ENCODE measurements at regions not wholly inside any gene's neighbourhood (a gene's known extent, or its start where the extent isn't known, plus 50 kb on each side); places are given as distances from the start of the nearest gene placed in this dataset.

DNA sequence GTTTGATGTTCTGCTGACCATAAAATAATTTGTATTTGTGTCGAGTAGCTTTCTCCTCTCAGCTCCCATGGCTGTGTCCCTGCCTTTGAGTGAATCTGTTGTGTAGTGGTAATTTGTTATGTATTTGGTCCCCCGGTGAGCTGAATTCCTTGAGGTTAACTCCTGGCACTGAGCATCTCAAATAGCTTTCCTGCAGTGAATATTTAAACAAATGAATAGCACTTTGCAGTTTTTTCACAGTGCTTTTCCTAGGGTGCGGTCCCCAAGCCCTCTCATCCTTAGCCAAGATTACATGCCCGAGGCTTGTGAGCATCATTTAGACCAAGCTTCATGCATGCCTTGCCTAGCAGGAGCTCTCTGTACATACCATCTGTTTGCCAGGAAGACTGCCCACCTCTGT is 74.2 kb downstream of the CLDN34 start:
- H3K9me3 Mint-ChIP-seq, result no peaks in the 10 kb centered on the region

DNA sequence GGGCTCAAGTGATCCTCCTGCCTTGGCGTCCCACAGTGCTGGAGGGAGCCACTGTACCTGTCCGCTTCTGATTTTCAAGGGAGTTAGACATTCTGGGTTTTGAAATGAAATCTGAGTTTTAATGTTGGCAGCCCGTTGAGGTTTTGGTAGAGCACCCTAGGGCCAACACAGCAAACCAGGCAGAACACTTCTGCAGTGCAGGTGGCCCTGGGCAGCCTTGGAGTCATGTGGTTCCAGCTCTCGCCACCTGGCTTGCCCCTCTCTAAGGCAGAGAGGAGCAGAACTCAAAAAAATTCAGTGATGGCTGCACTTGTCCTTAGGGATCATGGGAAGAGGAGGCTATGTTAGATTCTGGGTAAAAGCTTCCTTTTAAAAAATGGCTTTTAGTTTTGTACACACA is 74.9 kb downstream of the CLDN34 start:
- ATAC-seq (no peak), DNase-seq (ENCODE audit: low spot score in 2 of 2) (no peak)
- H3K9me3 Mint-ChIP-seq, result no peaks in the 10 kb centered on the region
- H3K4me1 Mint-ChIP-seq, result peaks cover 7% of the 10 kb centered on the region
- H3K4me3 Mint-ChIP-seq, result no peak overlapping the region
- H3K27ac Mint-ChIP-seq, result peak overlapping the region; percentile 50
- H3K36me3 Mint-ChIP-seq, result no peaks in the 10 kb centered on the region

More for the DNA sequence above, 74.2 kb downstream of the CLDN34 start:
- DNase-seq (ENCODE audit: low spot score in 2 of 2) (no peak), ATAC-seq (no peak)
- H3K4me3 Mint-ChIP-seq, result no peak overlapping the region
- no peak overlapping the region for H3K27ac Mint-ChIP-seq
- H3K36me3 Mint-ChIP-seq, result no peaks in the 10 kb centered on the region
- H3K4me1 Mint-ChIP-seq, result peaks cover 7% of the 10 kb centered on the region

DNA sequence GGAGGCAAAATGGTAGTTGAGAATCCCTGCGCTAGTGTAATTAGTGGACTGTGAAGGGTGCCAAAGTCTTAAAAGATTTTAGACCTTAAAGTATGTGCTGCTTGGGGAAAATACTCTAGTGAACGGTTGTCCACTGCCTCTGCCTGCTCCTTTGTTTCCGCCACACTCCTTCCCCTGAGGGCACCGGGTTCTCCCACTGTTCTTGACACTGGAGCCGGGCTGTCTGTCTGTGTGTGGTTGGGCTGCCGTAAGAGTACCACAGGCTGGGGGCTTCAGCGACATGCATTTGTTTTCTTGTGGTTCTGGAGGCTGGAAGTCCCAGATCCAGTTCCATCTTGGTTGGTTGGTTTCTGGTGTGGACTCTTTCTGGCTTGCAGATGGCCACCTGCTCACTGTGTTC is 76.2 kb downstream of the CLDN34 start:
- H3K4me3 Mint-ChIP-seq, result no peak overlapping the region
- no peaks in the 10 kb centered on the region for H3K9me3 Mint-ChIP-seq
- H3K4me1 Mint-ChIP-seq, result peaks cover 7% of the 10 kb centered on the region
- ATAC-seq (no peak), DNase-seq (ENCODE audit: low spot score in 2 of 2) (no peak)
- H3K36me3 Mint-ChIP-seq, result no peaks in the 10 kb centered on the region
- H3K27ac Mint-ChIP-seq, result no peak overlapping the region

DNA sequence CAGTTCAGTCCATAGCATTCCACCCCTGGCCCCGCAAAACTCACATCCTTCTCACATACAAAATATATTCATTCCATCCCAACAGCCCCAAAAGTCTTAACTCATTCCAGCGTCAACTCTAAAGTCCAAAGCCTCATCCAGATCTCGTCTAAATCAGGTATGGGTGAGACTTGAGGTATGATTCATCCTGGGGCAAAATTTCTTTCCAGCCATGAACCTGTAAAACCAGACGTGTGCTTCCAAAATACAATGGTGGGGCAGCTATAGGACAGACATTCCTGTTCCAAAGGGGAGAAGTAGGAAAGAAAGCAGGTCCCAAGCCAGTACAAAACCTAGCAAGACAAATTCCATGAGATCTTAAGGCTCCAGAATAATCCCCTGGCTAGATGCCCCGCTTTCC is 76.9 kb downstream of the CLDN34 start:
- DNase-seq (ENCODE audit: low spot score in 2 of 2), result no peak
- peaks cover 7% of the 10 kb centered on the region for H3K4me1 Mint-ChIP-seq
- no peak for ATAC-seq
- no peak overlapping the region for H3K27ac Mint-ChIP-seq
- no peaks in the 10 kb centered on the region for H3K9me3 Mint-ChIP-seq
- no peaks in the 10 kb centered on the region for H3K36me3 Mint-ChIP-seq
- H3K4me3 Mint-ChIP-seq, result no peak overlapping the region

DNA sequence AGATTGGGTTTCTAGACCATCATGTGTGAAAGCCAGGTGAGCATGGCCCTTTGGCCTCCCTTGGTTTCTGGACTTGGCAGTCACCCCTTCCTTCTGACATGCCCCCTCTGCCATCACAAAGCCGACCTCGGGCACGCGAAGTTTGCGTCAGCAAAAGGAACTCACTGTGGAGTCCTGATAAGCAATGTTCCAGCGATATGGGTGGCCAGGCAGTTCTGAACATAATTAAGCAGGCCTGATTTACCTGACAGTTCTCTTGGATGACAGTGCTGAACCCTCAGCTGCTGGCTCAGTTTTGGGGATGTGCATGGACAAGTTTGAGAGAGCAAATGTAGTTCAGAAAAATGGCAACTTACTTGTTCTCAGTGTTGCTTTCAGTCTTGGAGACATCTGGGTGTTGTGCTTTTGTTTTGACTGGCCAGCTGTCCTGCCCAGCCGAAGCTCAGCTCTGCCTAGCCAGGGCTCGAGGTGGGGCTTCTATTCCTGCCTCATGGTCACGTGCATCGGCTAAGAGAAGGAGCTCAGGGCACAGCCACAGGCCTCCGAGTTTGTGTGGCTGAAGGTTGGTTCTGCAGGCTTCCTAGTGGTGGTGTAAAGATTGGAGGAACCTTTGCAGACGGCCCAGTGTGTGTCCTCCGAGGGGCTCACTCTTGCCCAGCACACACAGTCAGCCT is 78.3 kb downstream of the CLDN34 start:
- Mint-ChIP-seq H3K4me3 (no peak overlapping the region), H3K36me3 (no peaks in the 10 kb centered on the region), H3K9me3 (no peaks in the 10 kb centered on the region), H3K27ac (no peak overlapping the region), H3K4me1 (peaks cover 8% of the 10 kb centered on the region)
- DNase-seq (ENCODE audit: low spot score in 2 of 2) (no peak), ATAC-seq (no peak)

DNA sequence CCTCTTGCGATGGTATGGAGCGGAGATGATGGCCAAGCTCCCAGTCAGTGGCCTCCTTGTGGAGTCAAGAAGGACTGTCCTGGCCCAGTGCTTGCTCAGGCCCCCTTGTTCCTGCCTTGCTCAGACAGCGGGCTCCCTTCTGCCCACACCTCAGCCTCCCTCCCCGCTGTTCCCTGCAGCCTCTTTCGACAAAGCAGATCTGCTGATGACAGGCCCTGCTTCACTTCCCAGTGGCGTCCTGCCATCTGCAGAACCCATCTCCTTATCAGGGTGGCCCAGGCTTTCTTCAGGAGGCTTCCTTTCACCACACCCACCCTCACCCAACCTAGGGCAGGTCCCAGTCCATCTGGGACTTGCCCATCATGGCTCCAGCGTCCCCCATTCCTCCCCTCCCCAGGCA is 80.0 kb downstream of the CLDN34 start:
- no peak for ATAC-seq
- H3K4me1 Mint-ChIP-seq, result peaks cover 8% of the 10 kb centered on the region

DNA sequence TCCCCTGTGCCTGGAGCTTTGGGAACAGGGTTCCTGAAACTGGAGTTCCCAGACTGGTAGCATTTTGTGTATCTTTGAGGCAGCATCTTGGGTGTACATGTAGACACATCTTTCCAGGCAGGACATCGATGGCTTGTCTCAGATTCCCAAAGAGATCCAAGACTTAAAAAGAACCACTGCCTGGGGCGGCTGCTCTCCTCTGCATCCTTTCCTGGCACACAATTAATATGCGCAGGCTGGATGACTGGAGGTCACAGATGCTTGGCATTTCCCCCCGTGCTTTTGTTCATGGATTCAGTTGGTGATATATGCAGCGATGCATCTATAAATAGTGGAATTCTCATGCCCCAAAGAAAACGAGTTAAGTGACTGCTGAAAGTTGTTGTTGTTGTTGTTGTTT is 80.5 kb downstream of the CLDN34 start:
- H3K4me3 Mint-ChIP-seq, result no peak overlapping the region
- DNase-seq (ENCODE audit: low spot score in 2 of 2) (no peak), ATAC-seq (no peak)
- no peak overlapping the region for H3K27ac Mint-ChIP-seq
- peaks cover 8% of the 10 kb centered on the region for H3K4me1 Mint-ChIP-seq
- H3K9me3 Mint-ChIP-seq, result no peaks in the 10 kb centered on the region
- no peaks in the 10 kb centered on the region for H3K36me3 Mint-ChIP-seq

More for the DNA sequence above, 80.0 kb downstream of the CLDN34 start:
- H3K27ac Mint-ChIP-seq, result no peak overlapping the region
- no peaks in the 10 kb centered on the region for H3K36me3 Mint-ChIP-seq
- no peak for DNase-seq (ENCODE audit: low spot score in 2 of 2)
- H3K4me3 Mint-ChIP-seq, result no peak overlapping the region
- no peaks in the 10 kb centered on the region for H3K9me3 Mint-ChIP-seq

DNA sequence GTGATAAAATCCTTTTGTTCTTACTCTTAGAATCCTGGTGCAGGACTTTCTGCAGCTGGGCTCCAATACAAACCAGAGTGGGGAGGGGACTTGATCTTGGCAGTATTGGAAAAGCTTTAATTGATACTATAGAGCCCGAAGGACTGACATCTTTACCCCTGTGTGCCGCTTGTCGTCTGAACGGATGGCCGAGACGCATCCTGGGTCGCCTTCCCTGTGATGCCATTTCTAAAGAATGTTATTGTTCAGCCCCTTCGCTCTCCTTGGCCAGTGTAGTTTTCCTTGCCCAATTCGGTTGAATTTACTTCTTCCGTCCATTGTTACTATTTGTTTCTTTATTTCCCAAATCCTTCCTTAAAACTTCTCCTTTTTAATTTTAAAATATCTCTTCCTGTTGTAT is 80.9 kb downstream of the CLDN34 start:
- no peak overlapping the region for H3K4me3 Mint-ChIP-seq
- peaks cover 8% of the 10 kb centered on the region for H3K4me1 Mint-ChIP-seq
- DNase-seq (ENCODE audit: low spot score in 2 of 2) (no peak), ATAC-seq (no peak)
- no peak overlapping the region for H3K27ac Mint-ChIP-seq
- H3K9me3 Mint-ChIP-seq, result no peaks in the 10 kb centered on the region
- H3K36me3 Mint-ChIP-seq, result peaks cover under 1% of the 10 kb centered on the region

DNA sequence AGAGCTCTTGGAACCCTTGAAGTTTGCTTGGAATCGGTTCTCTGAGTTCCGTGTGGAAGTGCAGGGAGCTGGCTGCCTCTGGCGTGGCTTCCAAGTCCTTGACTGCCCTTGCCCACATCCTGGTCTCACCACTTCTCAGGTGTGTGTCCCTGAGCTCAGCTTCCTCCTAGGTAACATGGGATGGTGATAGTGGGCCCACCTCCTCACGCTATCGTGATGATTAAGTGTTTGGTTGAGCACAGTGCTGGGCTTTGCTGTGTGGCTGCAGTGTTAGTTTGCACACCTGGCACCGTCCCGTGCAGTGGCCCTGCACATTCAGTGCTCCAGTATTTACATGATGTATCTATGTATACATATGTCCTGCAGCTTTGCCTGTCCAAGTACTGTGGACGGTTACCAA is 81.5 kb downstream of the CLDN34 start:
- Mint-ChIP-seq H3K27ac (no peak overlapping the region), H3K4me3 (no peak overlapping the region), H3K9me3 (no peaks in the 10 kb centered on the region), H3K4me1 (peaks cover 8% of the 10 kb centered on the region), H3K36me3 (peaks cover 4% of the 10 kb centered on the region)
- DNase-seq (ENCODE audit: low spot score in 2 of 2) (no peak), ATAC-seq (no peak)

DNA sequence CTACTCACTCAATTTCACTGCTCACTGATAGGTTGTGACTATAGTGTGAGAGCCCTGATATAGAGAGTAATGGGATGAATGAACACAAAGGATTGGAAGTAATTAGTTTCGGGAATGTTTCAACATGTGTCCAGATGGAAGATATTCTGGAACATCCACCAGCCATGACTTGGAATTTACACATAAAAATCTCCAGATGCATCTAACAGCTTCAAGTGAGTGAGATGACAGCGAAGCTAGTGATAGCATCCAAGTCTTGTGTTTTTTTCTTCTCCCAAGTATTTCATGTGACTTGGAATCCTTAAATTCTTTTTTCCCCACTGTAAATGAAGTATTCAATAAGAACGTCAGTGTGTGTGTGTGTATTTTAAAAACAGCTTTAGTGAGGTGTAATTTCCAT is 82.1 kb downstream of the CLDN34 start:
- H3K4me3 Mint-ChIP-seq, result no peak overlapping the region
- DNase-seq (ENCODE audit: low spot score in 2 of 2), result no peak
- no peak overlapping the region for H3K27ac Mint-ChIP-seq
- peaks cover 4% of the 10 kb centered on the region for H3K36me3 Mint-ChIP-seq
- no peaks in the 10 kb centered on the region for H3K9me3 Mint-ChIP-seq
- no peak for ATAC-seq
- peaks cover 8% of the 10 kb centered on the region for H3K4me1 Mint-ChIP-seq

DNA sequence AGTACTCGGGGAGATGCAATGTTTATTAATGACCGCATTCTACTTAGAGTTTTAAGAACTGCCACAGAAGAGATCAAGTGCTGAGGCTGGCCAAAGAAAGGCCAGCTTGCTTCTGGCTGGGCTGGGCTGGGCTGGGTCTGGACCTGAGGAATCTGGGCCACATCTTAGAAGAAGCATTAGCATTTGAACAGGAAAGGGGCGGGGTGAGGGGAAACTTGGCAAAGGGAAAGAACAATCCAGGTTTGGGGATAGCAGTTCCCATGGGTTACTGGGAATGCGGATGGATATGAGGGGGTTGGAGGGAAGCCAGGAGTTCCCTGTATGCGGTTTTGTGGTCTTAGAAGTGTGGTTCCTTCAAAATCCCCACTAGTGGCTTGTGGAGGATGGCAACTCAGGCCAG is 83.3 kb downstream of the CLDN34 start:
- DNase-seq (ENCODE audit: low spot score in 2 of 2), result no peak
- peaks cover 4% of the 10 kb centered on the region for H3K36me3 Mint-ChIP-seq
- ATAC-seq, result no peak
- H3K27ac Mint-ChIP-seq, result no peak overlapping the region
- H3K4me1 Mint-ChIP-seq, result peaks cover 8% of the 10 kb centered on the region
- H3K9me3 Mint-ChIP-seq, result no peaks in the 10 kb centered on the region
- no peak overlapping the region for H3K4me3 Mint-ChIP-seq

DNA sequence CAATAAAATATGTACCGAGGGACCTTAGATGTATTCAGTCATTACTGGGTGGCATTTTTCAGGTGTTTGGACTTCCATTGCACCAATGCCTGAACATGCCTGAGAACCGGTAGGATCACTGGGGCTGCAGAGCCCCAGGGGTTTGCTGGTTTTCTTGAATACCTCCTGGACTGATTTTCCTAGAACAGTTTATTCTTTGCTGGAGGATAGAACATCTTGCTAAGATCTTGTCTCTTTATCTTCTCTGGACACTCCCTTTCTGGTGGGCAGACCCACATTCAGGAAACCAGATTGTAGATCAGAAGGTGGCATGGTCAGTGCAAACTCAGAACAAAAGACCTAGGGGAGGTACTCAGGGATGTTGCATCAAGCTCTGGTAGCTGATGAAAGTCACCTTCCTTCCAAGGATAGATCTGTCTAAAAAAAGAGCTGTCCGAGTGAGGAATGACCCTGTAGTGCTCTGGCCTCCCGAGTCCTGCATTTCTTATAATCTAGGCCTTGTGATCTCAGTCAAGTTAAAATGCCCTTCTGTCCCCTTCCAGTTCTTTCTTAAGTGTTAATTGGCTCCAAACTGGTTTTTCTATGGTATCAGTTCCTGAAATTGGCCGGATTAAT is 84.8 kb downstream of the CLDN34 start:
- Mint-ChIP-seq H3K36me3 (peaks cover 4% of the 10 kb centered on the region), H3K4me1 (peaks cover 8% of the 10 kb centered on the region), H3K27ac (no peak overlapping the region)

DNA sequence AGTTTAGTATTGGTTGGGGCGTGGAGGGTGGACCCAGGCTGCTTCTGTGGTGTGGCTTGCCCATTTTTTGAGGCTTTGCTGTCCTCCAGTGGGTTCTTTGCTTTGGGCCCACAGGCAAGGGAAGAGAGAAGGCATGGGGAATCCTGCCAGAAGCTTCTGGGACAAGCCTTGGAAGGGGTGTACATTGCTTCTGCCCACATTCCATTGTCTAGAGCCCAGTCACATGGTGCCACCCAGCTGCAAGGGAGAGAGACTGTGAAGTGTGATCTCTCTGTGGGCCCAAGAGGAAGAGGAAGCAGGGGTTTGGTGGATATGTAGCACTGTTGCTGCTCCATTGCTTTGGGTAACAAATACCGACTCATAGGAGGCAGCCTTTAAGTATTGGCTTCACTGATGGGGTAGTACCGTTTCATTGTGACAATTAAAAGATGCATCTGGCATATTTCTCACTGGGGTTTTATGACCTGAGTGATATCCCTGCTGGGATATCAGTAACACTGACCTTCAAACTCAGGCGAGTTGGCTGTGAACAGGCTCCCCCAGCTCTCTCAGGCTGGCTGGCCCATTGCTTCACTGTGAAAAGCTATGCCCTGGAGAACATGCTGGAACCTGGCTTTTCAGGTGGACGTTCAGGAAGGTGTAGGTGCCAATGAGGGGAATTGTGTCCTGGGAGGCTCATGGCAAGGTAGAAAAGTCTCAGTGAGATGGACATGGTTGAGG is 85.9 kb downstream of the CLDN34 start:
- Mint-ChIP-seq H3K27ac (no peak overlapping the region), H3K4me3 (no peak overlapping the region), H3K4me1 (peaks cover 8% of the 10 kb centered on the region), H3K36me3 (peaks cover 4% of the 10 kb centered on the region), H3K9me3 (no peaks in the 10 kb centered on the region)
- ATAC-seq (no peak), DNase-seq (ENCODE audit: low spot score in 2 of 2) (no peak)

More for the DNA sequence above, 84.8 kb downstream of the CLDN34 start:
- DNase-seq (ENCODE audit: low spot score in 2 of 2), result no peak
- H3K4me3 Mint-ChIP-seq, result no peak overlapping the region
- no peak for ATAC-seq
- no peaks in the 10 kb centered on the region for H3K9me3 Mint-ChIP-seq

DNA sequence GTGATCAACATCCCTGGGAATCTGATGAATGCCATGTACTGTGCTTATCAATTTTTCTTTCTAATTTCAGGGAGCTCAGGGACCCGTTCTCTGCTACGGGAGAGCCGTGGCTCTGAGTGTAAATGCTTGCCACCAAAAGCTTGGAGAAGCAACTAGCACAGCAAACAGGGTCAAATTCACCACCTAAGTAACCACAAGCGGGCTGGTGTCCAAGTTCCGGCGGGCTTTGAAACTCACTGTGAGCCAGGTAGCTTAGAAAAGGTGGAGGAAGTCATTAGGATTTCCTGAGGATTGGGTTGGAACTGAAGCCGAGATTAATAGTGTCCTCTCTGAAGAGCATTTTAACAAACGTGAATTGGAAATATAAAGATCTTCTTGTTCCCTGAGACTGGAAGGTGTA is 87.2 kb downstream of the CLDN34 start:
- Mint-ChIP-seq H3K4me1 (peaks cover 12% of the 10 kb centered on the region), H3K4me3 (no peak overlapping the region), H3K9me3 (no peaks in the 10 kb centered on the region), H3K27ac (no peak overlapping the region), H3K36me3 (peaks cover 4% of the 10 kb centered on the region)
- ATAC-seq (no peak), DNase-seq (ENCODE audit: low spot score in 2 of 2) (no peak)

DNA sequence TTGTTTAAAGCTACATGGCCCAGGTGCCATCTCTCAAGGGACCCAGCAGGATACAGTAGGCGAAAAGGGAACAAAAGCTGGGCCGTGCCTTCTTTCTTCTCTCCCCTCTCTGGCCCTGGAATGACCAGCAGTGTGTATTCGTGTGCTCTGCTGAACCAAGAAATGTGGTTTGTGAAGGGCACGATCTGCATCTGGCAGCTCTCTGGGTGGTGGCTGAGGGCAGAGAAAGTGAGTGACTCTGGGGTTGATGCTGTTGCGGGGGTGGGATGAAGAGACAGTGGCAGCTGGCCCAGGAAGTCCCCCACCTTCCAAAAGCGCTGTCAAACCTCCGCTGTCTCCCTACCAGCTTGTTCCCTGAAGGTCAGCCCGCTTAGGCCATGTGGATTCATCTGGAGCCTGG is 88.3 kb downstream of the CLDN34 start:
- no peak overlapping the region for H3K4me3 Mint-ChIP-seq
- DNase-seq (ENCODE audit: low spot score in 2 of 2) (no peak), ATAC-seq (no peak)
- H3K9me3 Mint-ChIP-seq, result no peaks in the 10 kb centered on the region
- peaks cover 4% of the 10 kb centered on the region for H3K36me3 Mint-ChIP-seq
- peaks cover 14% of the 10 kb centered on the region for H3K4me1 Mint-ChIP-seq
- H3K27ac Mint-ChIP-seq, result no peak overlapping the region

DNA sequence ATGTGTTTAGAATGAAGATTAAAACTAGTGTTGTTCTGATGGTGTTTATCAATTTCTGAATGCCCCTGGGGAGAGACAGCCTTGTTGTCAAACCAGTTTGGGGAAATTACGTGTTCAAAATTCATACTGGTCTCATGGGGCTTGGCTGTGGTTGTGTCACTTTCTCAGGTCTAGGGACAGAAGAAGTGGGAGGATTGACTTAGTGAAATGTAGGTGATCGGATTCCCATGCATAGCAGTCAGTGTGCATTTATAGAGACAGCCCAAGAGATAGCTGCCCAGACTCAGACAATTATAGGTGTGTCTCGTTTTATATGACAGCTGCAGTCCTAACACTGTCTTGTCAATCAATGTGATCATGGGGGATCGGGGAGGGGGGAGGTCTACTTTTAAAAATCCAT is 94.4 kb upstream of the CLCN4 start:
- Mint-ChIP-seq H3K9me3 (no peaks in the 10 kb centered on the region), H3K4me1 (peaks cover 34% of the 10 kb centered on the region), H3K27ac (no peak overlapping the region), H3K4me3 (no peak overlapping the region), H3K36me3 (peaks cover 14% of the 10 kb centered on the region)
- ATAC-seq, result peak; percentile 49
- no peak for DNase-seq (ENCODE audit: low spot score in 2 of 2)

Data from stimulated activated effector memory CD8-positive, alpha-beta T cell treated with anti-CD3 and anti-CD28 coated beads, Interleukin-12 subunit alpha, Interleukin-12 subunit beta, amount 100 ng/mL, for 72 hours (primary cell).